ENCODE measurements at regions not wholly inside any gene's neighbourhood (a gene's known extent, or its start where the extent isn't known, plus 50 kb on each side); places are given as distances from the start of the nearest gene placed in this dataset.
"Not testable (repeated sequence)": the region's sequence is repeated elsewhere in the genome, so short reads cannot be mapped to it uniquely, and the experiment has no call there.

DNA sequence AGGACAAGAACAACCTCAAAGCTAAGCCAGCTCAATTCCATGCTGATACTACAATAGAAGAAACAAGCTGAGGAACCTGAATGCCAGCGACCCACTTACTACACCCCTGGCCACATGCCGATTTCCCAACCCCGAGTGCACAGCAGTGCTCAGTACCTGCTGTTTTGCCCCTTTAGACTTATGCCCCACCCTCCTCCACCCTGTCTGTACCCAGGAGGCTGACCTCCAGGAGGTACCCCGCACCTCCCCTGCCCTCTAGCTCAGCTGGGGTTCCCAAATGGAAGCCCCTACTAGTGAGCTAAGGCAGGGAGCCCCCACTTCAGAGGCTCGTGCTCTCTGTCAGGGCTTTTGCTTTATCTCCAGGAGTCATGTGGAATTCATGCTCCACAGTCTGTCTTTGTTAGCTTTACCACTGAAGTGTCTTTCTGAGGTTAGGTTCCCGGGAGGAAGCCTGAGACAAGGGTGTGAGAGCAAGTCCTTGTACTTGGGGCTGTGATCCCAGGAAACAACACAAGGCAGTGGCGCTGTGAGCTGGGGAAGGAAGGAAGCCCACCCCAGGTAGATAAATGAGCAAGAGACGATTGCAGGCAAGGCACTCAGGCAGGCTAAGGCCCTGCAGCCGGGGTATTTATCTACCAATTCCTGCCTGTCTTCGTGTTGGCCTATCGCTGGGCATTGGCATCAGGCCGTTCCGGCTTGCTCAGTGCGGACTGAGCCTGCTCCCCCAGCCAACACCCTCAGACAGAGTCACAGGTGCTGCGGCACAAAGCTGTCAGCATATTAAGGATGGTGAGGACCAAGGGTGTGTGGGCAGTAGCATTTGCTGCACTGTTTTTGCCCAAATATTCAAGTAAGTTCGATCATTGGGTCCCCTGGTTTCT, 220.5 kb downstream of the CYP26B1 start:
- no peak overlapping the region for H3K27ac ChIP-seq

DNA sequence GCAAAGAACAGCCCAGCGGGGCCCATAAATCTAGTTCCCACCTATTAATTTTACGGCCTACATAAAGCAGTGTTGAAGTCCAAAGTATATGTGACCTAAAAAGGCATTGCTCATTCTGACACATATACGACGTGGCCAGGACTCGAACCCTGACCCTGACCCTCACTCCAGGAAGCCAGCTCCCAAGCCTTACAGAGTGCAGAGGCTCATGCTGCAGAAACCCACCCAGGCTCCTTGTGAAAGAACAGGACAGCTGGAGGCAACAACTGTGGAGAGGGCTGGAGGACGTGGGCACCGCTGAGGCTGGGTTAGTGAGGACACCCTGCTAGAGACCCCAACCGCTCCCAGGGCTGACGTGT, 221.6 kb downstream of the CYP26B1 start:
- no peak overlapping the region for H3K27ac ChIP-seq
- TF ChIP-seq, protein P1, sequence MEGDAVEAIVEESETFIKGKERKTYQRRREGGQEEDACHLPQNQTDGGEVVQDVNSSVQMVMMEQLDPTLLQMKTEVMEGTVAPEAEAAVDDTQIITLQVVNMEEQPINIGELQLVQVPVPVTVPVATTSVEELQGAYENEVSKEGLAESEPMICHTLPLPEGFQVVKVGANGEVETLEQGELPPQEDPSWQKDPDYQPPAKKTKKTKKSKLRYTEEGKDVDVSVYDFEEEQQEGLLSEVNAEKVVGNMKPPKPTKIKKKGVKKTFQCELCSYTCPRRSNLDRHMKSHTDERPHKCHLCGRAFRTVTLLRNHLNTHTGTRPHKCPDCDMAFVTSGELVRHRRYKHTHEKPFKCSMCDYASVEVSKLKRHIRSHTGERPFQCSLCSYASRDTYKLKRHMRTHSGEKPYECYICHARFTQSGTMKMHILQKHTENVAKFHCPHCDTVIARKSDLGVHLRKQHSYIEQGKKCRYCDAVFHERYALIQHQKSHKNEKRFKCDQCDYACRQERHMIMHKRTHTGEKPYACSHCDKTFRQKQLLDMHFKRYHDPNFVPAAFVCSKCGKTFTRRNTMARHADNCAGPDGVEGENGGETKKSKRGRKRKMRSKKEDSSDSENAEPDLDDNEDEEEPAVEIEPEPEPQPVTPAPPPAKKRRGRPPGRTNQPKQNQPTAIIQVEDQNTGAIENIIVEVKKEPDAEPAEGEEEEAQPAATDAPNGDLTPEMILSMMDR (IDR thresholded peaks at IDR 0.05) = no peak
- TF ChIP-seq ZFX (IDR thresholded peaks at IDR 0.05; ENCODE audit: borderline replicate concordance) = no peak

More for the DNA sequence above, 220.5 kb downstream of the CYP26B1 start:
- TF ChIP-seq ZFX (IDR thresholded peaks at IDR 0.05; ENCODE audit: borderline replicate concordance) = no peak
- TF ChIP-seq, protein P1 (IDR thresholded peaks at IDR 0.05) = no peak

DNA sequence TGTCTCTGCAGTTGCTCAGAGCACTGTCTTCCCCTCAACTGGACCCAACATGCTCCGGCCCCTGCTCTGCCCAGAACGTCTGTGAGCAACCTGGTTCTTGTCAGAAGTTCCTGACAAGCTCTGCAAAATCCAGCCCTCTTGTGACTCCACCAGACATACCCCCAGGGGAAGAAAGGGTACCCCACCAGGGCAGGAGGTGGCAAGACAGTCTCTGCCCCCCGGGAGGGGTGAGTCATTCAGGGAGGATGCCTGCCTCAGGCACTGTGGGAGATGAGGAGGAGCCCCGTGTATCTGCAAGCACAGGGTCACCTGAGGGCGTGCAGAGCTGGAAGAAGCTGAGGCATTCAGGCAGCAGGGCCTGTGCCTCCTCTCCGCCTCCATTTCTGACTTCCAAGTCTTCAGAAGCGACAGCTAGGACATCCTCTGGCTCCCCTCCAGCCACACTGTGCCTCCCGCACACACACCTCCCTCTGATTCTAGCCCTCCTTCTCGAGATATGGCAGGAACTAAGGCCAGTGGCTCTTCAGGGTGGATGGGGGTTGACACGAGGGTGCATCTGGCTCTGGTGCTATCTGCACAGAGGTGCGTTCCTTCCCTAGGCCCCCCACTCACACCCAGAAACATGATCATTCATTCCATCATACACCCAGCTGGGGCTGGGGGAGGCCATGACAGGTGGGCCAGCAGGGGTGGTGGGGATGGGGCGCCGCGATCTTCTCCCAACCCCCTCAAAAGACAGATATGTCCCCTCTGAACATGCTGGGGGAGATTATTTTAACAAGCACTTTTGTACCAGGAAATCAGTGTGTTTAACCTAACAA, 222.2 kb downstream of the CYP26B1 start:
- H3K27ac ChIP-seq = no peak overlapping the region
- TF ChIP-seq ZFX (IDR thresholded peaks at IDR 0.05; ENCODE audit: borderline replicate concordance) = no peak

DNA sequence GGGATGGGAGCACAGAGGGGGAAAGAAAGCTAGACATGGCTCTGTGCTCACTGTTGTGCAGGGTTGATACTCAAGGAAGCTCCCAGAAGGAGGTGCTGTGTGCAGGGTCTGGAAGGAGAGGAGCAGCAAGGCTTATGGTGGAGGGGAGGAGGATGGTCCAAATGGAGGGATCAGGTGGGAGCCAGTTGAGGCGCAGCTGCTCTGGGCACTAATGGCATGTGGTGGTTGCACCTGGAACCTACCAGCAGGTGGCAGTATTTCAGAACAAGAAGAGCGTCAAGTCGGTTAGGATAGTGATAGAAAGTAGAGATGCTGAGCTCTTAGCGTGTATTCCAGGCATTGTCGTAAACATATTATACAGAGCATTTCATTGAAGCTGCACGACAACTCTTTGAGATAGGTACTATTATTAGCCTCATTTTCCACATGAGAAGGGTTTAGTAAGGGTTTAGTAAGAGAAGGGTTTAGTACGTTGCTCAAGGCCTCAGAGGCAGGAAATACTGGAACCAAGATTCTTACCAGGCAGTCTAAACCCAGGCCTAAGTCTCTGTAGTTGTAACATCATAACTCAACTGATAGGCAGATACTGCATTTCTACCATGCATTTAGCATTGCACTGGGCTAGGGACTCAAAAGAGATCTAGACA, 223.7 kb downstream of the CYP26B1 start:
- no peak overlapping the region for H3K27ac ChIP-seq
- TF ChIP-seq ZFX (IDR thresholded peaks at IDR 0.05; ENCODE audit: borderline replicate concordance) = no peak
- TF ChIP-seq, protein P1 (IDR thresholded peaks at IDR 0.05) = peak; percentile 84

DNA sequence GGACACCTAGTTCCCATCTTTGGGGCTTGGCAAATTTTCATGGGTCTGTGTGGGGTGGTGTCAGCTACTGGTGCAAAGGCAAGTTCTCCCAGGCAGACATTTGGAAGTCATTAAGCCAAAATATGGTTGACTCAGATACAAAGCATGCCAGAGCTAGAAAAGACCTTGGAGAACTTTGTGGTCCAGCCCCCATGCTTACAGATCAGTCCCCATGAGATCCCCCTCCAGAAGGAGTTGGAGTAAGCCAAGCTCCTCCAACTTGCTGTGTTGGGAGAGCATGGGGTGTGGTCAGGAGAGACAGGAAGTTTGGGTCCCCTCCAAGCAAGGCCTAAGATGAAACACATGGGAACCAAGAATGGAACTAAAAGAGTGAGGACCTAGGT, 224.5 kb downstream of the CYP26B1 start:
- no peak overlapping the region for H3K27ac ChIP-seq
- no peak for TF ChIP-seq ZFX (IDR thresholded peaks at IDR 0.05; ENCODE audit: borderline replicate concordance)
- TF ChIP-seq, protein P1 (IDR thresholded peaks at IDR 0.05) = no peak

DNA sequence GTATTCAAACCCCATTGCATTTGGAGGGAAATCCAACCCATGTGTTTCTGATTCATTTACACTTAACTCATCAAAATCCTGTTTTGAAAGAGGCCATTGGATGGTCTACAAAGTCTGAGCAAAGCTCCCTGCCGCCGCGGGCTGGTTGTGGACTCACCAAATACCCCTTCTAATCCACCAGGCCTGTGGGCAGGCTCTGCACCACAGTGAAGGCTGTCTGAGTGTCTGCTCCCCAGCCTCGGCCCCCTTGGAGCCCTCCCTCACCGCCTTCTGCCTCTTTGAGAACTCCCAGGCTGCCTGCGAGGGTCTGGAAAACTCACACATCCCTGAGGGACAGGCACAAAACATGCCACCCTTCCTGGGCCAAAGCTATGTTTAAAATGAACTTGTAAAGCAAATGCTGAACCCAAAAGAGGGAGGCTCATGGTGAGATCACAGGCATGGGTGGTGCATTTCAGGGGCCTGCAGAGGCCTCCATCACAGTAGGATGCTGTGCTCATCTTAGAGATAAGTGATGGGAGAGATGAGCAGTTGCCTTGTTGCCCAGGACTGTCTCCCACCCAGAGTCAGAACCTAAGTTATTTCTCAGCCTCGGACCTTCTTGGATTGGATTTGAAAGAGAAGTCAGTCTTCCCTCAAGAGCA, 225.0 kb downstream of the CYP26B1 start:
- no peak for TF ChIP-seq ZFX (IDR thresholded peaks at IDR 0.05; ENCODE audit: borderline replicate concordance)
- TF ChIP-seq, protein P1 (IDR thresholded peaks at IDR 0.05) = no peak
- no peak overlapping the region for H3K27ac ChIP-seq

DNA sequence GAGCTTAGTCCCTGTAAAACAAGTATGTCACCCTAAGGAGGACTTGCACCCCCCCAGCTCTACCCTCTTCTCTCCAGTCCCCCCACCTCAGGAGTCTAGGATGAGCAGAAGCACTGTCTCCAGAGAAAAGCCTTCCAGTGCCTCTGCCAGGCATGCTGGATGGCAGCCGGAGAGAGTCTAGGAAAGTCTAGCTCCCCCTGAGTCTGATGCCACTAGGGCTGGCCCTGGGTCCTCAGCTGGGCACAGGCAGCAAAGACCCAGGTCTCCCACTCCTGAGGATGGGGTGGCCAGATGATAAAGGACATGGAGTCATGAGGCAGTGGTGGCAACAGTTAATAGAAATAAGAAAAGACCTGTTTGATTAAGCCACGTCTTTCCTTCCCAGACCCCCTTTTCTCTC, 225.6 kb downstream of the CYP26B1 start:
- TF ChIP-seq, protein P1 (IDR thresholded peaks at IDR 0.05) = no peak
- no peak for TF ChIP-seq ZFX (IDR thresholded peaks at IDR 0.05; ENCODE audit: borderline replicate concordance)
- H3K27ac ChIP-seq = no peak overlapping the region

DNA sequence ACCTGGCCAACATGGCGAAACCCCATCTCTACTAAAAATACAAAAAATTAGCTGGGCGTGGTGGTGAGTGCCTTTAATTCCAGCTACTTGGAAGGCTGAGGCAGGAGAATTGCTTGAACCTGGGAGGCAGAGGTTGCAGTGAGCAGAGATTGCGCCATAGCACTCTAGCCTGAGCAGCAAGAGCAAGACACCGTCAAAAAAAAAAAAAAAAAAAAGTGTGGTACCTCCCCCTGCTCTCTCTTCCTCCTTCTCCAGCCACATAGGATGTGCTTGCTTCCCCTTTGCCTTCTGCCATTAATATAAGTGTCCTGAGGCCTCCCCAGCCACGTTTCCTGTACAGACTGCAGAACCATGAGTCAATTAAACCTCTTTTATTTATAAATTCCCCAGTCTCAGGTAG, 226.8 kb downstream of the CYP26B1 start:
- H3K27ac ChIP-seq = not testable (repeated sequence)
